LoVo (cell line): ENCODE measurements at regions not wholly inside any gene's neighbourhood (a gene's known extent, or its start where the extent isn't known, plus 50 kb on each side); places are given as distances from the start of the nearest gene placed in this dataset.
"Not testable (repeated sequence)": the region's sequence is repeated elsewhere in the genome, so short reads cannot be mapped to it uniquely, and the experiment has no call there.

Source experiments
- DNase-seq: peaks from one replicate; pipeline ENCODE4 v3.0.0-alpha.2; 2016; ENCODE audit warnings: low spot score

DNA sequence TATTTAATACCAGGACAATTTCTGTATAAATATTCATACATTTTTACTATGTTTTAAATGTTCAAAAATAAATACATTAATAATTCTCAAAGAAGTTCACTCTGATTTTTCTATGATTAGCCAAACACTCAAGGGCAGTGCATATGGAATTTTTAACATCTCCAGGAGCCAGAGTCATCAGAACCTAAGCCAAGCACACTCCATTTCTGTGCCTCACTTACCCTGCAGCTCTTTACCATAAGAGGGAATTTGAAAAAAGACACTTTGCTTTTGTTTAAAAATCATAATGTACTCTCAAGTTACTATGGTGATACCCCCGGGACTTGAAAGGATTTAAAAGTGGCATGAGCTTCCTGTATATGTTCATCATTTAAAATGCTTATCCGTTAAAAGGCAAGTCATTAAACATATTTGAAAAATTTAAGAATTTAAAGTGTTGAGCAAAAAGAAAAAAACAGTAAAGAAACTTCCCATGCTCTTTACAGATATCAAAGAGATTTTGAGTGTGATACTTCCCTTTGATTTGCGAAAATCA lies 747.4 kb upstream of the NECTIN3 start:
- no peak for DNase-seq

DNA sequence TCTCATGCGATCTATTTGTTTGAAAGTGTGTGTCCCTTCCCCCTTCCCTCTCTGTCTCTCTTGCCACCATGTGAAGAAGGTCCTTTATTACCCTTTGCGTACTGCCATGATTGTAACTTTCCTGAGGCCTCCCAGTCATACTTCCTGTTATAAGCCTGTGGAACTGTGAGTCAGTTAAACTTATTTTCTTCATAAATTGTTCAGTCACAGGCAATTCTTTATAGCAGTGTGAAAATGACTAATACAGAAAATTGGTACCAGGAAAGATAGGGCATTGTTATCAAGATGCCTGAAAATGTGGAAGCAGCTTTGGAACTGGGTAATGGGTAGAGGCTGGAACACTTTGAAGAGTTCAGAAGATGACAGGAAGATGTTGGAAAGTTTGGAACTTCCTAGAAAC lies 743.7 kb upstream of the NECTIN3 start:
- no peak for DNase-seq

GRCh38 chr3:110331562-110331961 lies 740.1 kb upstream of the NECTIN3 start:
- DNase-seq: not testable (repeated sequence)

DNA sequence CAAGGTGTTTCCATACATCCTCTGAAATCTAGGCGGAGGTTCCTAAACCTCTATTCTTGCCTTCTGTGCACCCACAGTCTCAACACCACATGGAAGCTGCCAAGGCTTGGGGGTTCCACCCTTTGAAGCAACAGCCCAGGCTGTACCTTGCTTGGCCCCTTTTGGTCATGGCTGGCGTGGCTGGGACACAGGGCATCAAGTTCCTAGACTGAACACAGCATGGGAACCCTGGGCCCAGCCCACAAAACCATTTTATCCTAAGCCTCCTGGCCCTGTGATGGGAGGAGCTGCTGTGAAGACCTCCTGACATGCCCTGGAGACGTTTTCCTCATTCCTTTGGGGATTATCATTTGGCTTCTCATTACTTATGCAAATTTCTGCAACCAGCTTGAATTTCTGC lies 739.0 kb upstream of the NECTIN3 start:
- DNase-seq: no peak

DNA sequence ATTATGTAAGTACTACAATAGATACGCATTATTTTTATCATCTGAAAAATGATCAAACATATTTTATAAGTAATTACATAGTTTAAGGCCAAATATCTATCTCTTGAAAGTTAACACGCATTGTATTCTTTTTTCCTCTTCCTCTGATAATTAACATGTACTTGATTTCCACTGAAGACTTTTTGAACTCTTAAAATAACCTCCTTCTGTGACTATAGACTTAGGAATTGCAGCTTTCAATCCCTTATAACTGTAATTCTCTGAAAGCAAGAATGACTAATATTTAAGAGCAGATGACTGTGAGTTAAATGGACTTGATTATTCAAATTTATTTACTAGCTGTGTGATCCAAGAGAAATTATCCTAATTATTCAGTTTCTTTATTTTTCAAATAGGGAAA lies 730.6 kb upstream of the NECTIN3 start:
- no peak for DNase-seq

DNA sequence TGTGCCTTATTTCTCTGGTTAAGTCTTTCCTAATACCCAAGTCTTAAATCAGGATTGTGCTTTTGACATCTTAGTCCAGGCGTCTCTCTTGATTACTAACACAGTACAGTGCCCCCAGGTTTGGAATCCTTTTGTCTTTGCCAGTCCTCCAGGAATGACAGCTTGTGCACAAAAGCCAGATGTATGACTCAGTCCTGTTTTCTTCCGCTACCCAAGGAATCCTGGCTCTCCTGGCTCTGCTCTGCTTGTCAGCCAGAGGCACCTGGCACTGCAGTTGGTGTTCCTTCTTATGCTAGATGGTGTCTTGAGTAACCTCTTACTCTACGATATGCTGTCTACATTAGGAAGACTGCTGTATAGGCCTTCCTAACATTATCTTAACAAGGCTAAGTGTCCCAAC lies 728.2 kb upstream of the NECTIN3 start:
- no peak for DNase-seq

DNA sequence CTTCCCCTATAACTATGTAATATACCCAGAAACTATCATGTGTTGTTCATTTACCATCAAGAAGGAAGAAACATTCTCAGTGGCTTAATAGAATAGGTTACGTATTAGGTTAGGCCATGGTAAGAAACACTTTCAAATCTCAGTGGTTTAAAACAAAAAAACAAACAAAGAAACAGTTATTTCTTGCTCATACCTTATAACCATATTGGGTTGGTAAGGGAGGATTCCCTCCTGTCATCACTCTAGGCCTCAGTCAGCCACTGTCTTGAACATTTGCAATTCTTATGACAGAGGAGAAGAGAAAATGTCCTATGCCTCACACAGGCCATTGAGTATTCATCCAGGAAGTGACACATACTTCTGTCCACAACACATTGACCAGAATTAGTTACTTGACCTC lies 727.7 kb upstream of the NECTIN3 start:
- no peak for DNase-seq

DNA sequence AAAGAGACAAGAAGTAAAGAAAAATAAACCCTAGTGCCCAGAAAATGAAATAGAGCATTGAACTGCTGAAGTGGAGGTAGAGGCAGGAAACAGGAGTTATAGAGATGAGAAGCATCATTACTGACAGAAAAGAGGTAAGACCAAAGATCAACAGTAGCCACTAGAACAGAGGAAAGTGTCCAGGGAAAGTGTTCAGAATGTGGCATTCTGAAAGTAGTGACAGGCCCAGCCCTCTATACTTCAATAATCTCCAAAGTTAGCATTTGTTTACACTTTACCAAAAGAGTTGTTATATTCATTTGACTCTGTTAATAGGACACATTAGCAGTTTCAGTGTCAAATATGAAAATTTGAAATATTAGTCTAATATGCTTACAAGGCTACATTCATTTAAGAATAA lies 727.1 kb upstream of the NECTIN3 start:
- DNase-seq: no peak

DNA sequence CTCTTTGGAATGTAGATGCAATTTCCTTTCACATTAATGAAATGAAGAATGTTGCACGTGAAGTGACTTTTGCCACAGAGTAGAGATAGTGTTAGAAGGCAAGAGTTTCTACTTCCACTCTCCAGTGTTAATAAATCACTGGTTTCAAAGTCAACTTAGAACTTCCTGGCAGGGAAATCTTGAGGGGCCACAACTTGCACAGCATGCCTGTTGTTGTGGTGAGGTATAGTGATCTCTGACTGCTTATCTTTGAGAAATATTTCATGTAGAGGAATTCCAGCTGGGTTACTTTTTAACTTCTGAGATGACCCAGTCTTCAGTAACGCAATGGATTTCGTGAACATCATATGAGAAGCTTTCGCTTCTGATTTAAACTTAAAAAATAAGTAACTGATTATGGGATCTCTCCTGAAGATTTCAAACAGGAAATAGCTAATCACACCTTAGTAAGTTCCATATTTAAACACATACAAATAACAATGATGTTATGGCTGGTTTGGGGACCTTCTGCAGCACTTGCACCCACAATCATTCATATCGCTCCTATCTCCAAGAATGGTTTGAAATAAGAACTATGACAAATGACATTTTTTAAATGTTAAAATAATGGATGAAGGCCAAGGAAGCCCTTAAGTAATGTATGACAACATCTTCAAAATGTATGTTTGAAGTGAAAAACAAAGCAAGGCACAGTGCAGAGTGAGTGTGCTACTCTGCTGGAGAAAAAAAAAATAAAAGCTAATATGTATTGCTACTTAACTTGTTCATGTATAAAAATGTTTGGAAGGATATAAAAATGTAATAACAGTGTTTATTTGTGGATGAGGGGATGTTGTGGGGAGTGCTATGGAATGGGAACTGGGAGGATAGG lies 726.5 kb upstream of the NECTIN3 start:
- no peak for DNase-seq

DNA sequence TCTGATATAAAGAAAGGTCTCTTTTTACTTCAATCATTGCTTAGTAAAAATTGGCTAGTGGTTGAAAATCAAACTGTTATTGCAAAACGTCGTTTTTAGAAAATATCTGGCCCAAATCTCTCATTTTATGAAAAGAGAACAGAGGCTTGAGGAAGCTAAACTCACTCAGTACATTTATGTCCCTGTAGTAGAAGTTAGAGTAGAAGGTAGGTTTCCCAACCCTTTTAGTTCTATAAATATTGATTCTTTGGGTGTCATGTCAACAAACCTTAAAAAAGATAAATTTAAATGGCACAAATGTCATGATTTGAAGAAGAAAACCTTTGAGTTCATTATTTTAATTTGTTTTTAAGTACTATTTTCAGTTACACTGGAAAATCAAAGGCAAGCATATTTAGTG lies 722.3 kb upstream of the NECTIN3 start:
- no peak for DNase-seq

DNA sequence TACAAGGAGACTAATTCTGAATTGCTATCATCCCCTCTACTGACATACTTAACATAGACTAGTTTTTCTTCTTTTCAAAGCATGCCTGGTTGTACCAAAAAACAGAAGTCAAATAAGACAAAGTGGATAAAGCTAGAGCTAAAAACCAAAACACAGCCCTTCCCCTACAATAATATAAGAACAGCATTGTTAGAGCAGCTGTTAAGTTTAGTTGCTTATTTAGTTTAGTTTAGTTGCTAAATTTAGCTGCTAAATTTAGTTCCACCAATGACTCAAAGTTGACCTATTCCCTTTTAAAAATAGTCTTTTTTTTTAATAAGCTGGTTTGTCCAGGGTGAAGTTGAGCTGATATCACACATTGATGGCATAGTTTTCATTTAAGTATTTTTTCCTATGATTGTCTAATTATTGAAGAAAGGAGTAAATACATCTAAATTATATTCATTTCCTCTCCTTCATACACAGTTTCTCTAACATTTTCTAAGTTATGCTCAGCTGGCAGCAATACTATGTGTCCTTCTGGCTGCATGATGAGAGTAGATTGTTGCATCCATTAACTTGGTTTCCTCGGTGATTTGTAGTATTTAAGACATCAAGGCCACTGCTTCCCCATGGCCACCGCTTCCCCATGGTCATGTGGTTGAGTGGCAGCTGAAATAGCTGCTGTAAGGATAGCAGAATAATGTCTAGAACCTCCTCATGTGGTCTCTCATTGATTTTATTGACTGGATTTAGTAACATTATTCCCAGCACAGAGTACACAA lies 718.6 kb upstream of the NECTIN3 start:
- no peak for DNase-seq

DNA sequence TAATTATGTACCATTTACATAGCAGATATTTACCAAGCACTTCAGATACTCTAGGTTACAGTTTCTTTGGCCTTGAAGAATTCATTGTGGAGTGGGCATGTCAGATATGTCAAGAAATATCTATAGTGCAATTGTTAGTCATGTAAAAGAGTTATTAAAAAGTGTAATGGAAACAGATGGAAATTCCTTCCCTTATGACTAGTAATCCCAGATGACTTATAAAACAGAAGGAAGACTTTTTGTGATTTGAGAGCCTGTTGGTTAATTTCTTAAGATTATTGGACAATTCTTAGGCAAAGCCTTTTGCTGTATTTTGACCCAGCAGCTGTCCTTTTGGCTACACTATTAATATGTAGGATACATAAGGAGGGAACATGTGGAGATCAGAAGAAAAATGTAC lies 708.9 kb upstream of the NECTIN3 start:
- DNase-seq: no peak

GRCh38 chr3:110367289-110367688 lies 704.3 kb upstream of the NECTIN3 start:
- not testable (repeated sequence) for DNase-seq

GRCh38 chr3:110375751-110376518 lies 695.7 kb upstream of the NECTIN3 start:
- no peak for DNase-seq

- DNase-seq: no peak
These were observed 693.1 kb upstream of the NECTIN3 start for GRCh38 chr3:110378481-110378880.

GRCh38 chr3:110381992-110382391 lies 689.6 kb upstream of the NECTIN3 start:
- DNase-seq: no peak

- DNase-seq: no peak
These were observed 688.3 kb upstream of the NECTIN3 start for GRCh38 chr3:110383356-110383755.

DNA sequence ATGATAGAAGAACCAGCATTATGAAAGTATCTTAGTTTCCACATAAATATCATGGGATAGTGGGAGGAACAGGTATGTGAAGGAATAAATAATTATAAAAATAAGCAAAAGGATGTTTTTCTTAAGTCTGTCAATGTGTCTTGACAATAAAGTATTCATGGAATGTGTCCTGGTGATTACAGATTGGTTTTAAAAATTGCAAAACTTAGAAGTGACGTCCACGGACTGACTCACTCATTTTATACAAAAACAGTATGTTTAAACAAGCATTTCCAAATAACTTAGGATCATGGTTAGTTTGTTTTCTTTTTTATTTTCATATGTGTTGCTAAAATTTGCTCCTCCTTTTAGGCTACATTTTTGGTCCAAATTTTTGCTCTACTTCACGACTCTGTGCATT lies 687.0 kb upstream of the NECTIN3 start:
- DNase-seq: no peak

- no peak for DNase-seq
These were observed 682.6 kb upstream of the NECTIN3 start for GRCh38 chr3:110389005-110389404.

DNA sequence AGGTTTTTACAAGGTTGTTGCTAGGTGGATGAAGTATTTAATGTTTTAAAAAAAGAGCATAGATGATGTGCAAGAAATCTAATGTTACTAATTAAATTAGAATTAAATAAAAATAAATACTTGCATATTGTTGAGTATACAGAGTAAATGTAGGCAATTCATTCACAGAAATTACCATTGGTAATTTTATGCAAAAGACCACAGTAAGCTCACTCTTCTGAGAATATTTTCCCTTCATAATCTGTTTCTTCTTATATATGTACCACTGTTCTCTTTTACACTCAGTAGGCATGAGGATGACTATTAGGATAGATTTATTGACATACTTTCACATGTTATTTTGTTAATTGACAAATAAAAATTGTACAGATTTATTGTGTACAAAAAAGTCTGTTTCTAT lies 681.2 kb upstream of the NECTIN3 start:
- no peak for DNase-seq

DNA sequence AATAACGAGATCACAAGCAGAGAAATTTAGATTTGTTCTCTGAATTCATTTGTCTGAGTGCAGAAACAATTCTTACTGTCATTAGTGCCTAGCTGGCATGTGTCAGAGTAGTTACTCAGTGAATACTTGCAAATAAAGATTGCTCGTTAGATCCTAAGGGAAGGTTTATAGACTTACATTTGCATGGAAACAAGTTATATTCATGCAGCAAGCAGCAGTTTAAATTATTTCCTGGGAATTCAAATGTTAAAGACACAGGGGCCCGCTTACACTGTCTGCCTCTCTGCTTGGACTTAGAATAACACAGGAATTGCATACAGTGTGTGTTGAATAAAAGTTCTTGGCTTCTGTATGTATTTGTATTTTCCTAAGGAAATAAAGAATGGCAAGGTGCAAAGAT lies 680.6 kb upstream of the NECTIN3 start:
- DNase-seq: no peak

DNA sequence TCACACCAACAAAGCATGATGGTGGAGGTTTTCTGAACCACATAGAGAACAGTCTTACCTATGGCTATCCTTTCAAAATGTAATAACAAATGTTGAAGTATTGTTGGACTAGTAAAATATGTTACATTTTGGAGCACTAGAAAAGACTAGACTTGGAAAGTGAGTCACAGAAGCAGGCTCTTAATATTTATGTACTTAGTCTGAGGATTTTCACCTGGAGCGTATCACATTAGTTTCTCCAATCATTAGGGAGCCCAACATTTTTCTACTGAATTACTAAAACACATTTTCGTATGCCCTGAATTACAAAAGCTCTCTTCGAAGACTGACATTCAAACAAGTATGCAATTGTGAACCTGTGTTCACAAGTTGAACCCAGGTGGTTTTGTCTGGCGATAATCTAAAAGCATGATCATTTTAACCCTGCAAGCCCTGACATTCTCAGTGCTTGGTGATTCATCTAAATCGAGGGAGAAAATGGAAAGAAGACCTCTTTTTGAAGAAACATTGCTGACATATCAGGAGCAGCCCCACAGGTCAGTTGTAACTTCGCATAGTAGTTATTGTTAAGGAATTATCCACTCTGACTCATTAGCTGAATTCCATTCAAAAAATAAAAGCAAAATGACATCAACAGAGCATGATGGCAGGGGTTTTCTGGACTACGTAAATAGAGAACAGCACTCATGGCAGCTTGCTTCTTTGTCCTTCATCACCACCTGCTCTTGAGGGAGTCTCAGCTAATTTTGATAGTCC lies 679.8 kb upstream of the NECTIN3 start:
- no peak for DNase-seq
